ENCODE measurements at regions not wholly inside any gene's neighbourhood (a gene's known extent, or its start where the extent isn't known, plus 50 kb on each side); places are given as distances from the start of the nearest gene placed in this dataset.

DNA sequence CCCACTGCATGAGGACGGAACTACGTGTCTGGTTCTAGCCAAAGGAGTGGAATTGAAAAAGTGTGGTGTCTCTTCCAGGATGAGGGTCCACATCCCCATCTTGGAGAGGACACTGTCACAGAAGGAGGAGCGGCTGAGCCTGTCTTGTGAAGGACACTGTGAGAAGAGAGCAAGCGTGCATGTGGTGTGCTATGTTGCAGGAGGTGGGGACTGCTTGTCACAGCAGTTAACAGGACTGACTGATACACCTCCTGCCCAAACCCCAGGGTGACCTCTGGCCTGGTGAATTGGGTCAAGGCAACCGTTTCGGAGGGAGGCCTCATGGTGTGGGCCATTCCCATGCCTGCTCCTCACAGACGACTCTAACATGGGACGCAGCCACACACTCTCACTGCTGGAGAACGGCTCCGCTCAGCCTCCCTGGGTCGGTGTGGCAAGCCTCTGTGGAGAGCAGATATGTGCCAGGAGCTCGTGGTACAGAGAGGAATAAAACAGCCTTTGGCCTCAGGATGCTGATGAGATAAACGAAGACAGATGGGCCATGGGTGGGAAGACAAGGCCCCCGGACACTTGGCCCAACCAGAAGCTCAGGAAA lies 56.4 kb upstream of the RBFOX3 start:
- TF ChIP-seq, protein P1, sequence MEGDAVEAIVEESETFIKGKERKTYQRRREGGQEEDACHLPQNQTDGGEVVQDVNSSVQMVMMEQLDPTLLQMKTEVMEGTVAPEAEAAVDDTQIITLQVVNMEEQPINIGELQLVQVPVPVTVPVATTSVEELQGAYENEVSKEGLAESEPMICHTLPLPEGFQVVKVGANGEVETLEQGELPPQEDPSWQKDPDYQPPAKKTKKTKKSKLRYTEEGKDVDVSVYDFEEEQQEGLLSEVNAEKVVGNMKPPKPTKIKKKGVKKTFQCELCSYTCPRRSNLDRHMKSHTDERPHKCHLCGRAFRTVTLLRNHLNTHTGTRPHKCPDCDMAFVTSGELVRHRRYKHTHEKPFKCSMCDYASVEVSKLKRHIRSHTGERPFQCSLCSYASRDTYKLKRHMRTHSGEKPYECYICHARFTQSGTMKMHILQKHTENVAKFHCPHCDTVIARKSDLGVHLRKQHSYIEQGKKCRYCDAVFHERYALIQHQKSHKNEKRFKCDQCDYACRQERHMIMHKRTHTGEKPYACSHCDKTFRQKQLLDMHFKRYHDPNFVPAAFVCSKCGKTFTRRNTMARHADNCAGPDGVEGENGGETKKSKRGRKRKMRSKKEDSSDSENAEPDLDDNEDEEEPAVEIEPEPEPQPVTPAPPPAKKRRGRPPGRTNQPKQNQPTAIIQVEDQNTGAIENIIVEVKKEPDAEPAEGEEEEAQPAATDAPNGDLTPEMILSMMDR (IDR thresholded peaks at IDR 0.05) = no peak
- TF ChIP-seq POLR2A (IDR thresholded peaks at IDR 0.05) = no peak
- DNase-seq = no peak
- no peaks in the 10 kb centered on the region for H3K27me3 ChIP-seq
- H3K9me3 ChIP-seq = no peaks in the 10 kb centered on the region
- H3K36me3 ChIP-seq = no peaks in the 10 kb centered on the region
- no peak overlapping the region for H3K4me3 ChIP-seq
- H3K4me1 ChIP-seq = peaks cover 0 to 4% (median 0%) of the 10 kb centered on the region in 4 donors
- no peak overlapping the region for H3K27ac ChIP-seq

DNA sequence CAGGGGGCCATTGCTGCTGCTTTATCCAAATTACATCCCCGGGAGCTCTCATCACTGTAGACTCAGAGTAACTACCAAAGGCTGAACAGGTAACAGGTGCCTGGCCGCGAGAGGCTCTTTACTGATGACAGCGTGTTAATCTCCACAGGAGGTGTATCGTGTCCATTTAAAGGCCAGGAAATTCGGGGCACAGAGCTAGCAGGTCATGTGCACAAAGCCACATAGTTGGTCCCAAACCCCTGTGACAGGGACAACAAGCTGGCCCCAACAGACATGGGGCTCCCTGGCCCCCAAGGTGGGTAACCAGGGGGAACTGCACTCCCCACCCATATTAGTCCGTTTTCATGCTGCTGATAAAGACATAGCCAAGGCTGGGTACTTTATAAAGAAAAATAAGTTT lies 55.3 kb upstream of the RBFOX3 start:
- Histone ChIP-seq H3K27me3 (no peaks in the 10 kb centered on the region), H3K36me3 (no peaks in the 10 kb centered on the region), H3K27ac (no peak overlapping the region), H3K4me3 (no peak overlapping the region), H3K4me1 (peaks cover 0 to 4% (median 0%) of the 10 kb centered on the region in 4 donors), H3K9me3 (no peaks in the 10 kb centered on the region)
- DNase-seq = peak in 1 of 3 donors; percentile 9
- no peak for TF ChIP-seq POLR2A (IDR thresholded peaks at IDR 0.05)
- TF ChIP-seq, protein P1 (IDR thresholded peaks at IDR 0.05) = no peak

DNA sequence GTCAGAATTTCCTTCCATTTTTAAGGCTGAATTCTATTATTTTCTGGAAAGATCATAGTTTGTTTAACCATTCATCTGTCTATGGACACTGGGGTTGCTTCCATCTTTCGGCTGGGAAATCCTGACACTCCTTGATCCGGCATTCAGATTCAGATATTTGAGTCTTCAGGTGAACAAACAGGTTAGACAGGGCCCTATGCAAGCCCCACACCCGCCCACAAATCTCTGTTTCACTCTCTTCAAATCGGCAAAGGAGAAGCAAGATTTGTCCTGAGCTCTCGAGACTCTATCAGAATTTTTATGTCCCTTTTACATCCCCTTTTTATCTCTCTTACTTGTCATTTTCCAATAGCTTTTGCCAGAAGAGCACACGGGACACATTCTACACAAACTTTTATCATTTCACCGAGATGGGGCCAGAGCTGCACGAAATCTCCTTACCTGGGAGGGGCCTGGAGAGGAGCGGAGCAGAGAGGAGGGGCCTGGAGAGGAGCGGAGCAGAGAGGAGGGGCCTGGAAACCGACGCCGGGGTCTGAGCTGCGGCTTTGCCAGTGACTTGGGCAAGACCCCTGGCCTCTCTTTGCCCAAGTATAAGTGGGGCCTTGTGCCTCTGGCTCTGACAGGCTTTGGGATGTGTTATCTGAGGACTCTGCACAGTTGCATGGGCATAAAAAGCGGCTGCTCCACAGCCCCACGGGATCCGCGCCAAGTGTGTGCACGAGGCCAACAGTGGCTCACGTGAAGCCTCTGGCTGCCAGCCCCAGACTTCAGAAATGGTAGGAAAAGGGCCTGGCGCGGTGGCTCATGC lies 54.3 kb upstream of the RBFOX3 start:
- Histone ChIP-seq H3K36me3 (no peaks in the 10 kb centered on the region), H3K27me3 (no peaks in the 10 kb centered on the region), H3K27ac (no peak overlapping the region), H3K4me3 (no peak overlapping the region), H3K9me3 (no peaks in the 10 kb centered on the region), H3K4me1 (peaks cover 0 to 4% (median 0%) of the 10 kb centered on the region in 4 donors)
- no peak for TF ChIP-seq POLR2A (IDR thresholded peaks at IDR 0.05)
- TF ChIP-seq, protein P1 (IDR thresholded peaks at IDR 0.05) = no peak
- DNase-seq = peak in 2 of 3 donors; percentile 62 to 64

DNA sequence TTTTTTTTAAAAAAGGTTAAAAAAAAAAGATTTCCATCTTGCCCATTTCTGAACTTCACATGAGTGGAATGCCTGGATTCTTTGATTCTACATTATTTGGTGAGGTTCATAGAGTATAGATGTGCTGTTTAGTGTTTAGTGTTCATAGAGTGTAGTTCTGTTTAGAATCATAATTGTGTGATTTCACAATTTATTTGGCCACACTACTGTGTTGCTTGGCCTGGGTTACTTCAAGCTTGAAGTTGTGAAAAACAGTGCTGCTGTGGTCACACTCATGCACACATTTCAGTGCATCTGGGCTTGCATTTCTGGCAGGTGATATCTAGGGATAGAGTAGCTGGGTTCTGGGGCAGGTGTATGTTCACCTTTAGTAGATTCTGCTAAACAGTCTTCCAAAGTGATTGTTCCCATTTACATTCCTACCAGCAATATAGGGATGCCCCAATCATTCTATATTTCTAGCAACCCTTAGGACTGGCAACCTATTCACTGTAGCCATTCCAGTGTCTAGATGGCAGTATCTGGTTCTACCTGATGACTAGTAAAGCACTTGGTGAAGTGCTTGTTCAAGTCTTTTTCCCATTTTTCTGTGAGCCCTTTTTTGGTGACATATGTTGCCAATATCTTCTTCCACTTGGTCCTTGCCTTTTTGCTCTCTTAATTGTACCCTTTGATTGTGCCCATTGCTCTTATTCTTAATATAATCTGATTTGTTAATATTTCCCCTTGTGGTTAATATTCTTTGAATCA lies 50.6 kb upstream of the RBFOX3 start:
- Histone ChIP-seq H3K27me3 (no peaks in the 10 kb centered on the region), H3K9me3 (no peaks in the 10 kb centered on the region), H3K27ac (no peak overlapping the region), H3K4me1 (peaks cover 0 to 4% (median 0%) of the 10 kb centered on the region in 4 donors), H3K36me3 (no peaks in the 10 kb centered on the region), H3K4me3 (no peak overlapping the region)
- TF ChIP-seq, protein P1 (IDR thresholded peaks at IDR 0.05) = no peak
- TF ChIP-seq POLR2A (IDR thresholded peaks at IDR 0.05) = no peak
- no peak for DNase-seq
